ENCODE measurements at regions not wholly inside any gene's neighbourhood (a gene's known extent, or its start where the extent isn't known, plus 50 kb on each side); places are given as distances from the start of the nearest gene placed in this dataset.

GRCh38 chr13:57443494-57443893, 188.1 kb upstream of the PCDH17 start:
- TF ChIP-seq CTCF (IDR thresholded peaks at IDR 0.05) (no peak), POLR2A (IDR thresholded peaks at IDR 0.05) (no peak)

Measured in adrenal gland (tissue), 5 donors.